SU-DHL-6 (cell line): ENCODE measurements at regions not wholly inside any gene's neighbourhood (a gene's known extent, or its start where the extent isn't known, plus 50 kb on each side); places are given as distances from the start of the nearest gene placed in this dataset.

Source experiments
- EZH2phosphoT487 ChIP-seq: fragments of 200-600 bp; sonication (generic), shearing (Covaris generic); conservative IDR thresholded peaks from 2 replicates; pipeline ENCODE4 v1.6.1; 2018; ENCODE audit warnings: mild to moderate bottlenecking, antibody characterized with exemption, low read length, moderate library complexity, mixed read lengths
- TF ChIP-seq, protein P1 (sequence below): fragments of 200-600 bp; sonication (generic); IDR thresholded peaks from one replicate; pipeline ENCODE4 v1.5.1; 2017; ENCODE audit warnings: antibody characterized with exemption, mild to moderate bottlenecking, low read length, moderate library complexity; ENCODE audit not compliant: insufficient read depth, poor library complexity, severe bottlenecking

- TF ChIP-seq, protein P1, sequence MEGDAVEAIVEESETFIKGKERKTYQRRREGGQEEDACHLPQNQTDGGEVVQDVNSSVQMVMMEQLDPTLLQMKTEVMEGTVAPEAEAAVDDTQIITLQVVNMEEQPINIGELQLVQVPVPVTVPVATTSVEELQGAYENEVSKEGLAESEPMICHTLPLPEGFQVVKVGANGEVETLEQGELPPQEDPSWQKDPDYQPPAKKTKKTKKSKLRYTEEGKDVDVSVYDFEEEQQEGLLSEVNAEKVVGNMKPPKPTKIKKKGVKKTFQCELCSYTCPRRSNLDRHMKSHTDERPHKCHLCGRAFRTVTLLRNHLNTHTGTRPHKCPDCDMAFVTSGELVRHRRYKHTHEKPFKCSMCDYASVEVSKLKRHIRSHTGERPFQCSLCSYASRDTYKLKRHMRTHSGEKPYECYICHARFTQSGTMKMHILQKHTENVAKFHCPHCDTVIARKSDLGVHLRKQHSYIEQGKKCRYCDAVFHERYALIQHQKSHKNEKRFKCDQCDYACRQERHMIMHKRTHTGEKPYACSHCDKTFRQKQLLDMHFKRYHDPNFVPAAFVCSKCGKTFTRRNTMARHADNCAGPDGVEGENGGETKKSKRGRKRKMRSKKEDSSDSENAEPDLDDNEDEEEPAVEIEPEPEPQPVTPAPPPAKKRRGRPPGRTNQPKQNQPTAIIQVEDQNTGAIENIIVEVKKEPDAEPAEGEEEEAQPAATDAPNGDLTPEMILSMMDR, result no peak
- no peak for TF ChIP-seq EZH2phosphoT487
Observed at GRCh38 chr13:95367309-95367843, 66.1 kb upstream of the ABCC4 start.
